ENCODE measurements at regions not wholly inside any gene's neighbourhood (a gene's known extent, or its start where the extent isn't known, plus 50 kb on each side); places are given as distances from the start of the nearest gene placed in this dataset.

DNA sequence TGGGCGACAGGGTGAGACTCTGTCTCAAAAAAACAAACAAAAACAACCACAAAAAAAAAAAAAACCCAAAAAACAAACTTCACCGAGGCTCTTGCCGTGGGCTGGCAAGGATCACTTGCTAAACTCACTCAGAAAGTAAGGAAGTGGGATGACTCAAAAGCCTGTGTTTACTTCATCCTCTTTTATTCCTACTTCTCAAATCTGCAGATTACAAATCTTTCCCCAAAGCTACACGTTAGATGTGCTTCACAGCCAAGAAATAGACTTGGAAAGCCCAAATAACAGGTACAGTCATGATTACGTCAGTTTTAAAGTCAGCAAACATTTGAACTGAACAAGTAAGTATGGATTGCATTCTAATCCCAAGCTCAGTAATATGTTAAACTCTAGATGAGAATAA, 359.3 kb downstream of the ADGRL2 start:
- TF ChIP-seq GATA2 (IDR thresholded peaks at IDR 0.05; ENCODE audit: low read depth, low read length), result no peak

- TF ChIP-seq GATA2 (IDR thresholded peaks at IDR 0.05; ENCODE audit: low read depth, low read length) (no peak), GATA3 (IDR thresholded peaks at IDR 0.05; ENCODE audit: low read depth, low read length) (no peak)
These were observed 358.2 kb downstream of the ADGRL2 start for GRCh38 chr1:82158981-82159380.

DNA sequence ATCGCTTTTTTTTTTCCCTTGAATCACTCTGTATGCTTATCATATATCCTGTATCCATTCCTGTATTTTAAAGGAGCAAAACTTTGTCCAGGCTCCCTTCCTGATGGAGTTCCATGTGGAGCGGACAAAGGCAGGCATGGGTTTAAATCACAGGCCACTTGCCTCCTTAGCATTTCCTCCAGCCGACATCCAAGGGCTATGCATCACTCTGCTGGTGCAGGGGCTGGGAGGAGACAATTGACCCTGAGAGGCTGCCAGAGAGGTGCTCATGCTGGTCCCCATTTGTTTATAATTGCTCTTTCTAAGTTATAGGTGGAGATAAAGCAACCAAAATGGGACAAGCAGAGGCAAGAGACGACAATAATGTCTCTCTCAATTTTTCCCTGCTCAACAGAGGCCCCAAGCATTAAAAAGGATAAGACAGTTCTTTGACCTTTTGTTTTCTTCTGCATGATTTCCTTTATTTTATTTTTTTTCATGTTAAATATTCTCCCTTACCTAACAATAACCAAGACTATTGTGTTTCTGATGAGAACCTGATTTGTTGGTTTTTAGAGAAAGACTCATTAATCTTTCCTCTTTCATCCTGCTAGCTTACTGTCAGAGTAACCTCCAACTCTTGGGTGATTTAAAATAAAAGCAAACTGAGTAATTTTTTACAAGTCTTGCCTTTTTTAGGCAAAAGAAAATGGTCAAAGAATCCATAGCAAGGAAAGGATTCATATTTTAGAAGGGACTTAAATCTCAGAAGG, 353.7 kb downstream of the ADGRL2 start:
- TF ChIP-seq GATA2 (IDR thresholded peaks at IDR 0.05; ENCODE audit: low read depth, low read length) (no peak), GATA3 (IDR thresholded peaks at IDR 0.05; ENCODE audit: low read depth, low read length) (no peak)

DNA sequence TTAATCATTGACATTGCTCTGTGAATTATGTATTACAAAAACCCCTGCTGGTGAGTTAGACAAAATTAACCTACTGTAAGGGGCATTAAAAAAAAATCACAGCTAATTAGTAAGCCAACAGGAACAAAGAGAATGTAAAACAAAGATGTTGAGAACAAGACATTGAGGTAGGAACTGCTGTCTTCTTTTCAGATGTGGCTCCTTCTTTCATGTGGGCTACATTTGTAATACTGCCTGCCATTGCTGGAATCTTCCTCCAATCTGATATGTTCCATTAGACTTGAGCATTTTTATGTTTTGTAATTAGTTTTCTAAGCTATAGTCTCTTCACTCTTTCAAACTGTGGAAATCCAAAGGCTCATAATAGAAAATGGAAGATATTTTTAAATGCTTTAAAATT, 353.0 kb downstream of the ADGRL2 start:
- TF ChIP-seq GATA2 (IDR thresholded peaks at IDR 0.05; ENCODE audit: low read depth, low read length) (no peak), GATA3 (IDR thresholded peaks at IDR 0.05; ENCODE audit: low read depth, low read length) (no peak)

DNA sequence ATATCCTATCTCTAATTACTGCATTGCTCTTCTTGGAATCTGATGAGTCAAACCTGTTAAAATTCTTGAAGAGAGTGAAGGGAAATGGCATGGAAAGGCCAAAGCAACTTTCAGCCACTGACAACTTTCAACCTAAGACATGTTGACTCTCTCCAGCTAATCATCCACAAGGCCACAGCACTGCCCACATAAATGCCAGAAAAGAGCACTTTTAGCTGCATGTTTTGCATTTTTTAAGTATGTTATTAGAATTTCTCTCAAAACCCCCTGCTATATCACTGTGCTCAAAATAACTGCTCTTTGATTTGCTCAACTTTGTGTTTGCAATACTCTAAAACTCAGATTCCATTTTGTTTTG, 352.5 kb downstream of the ADGRL2 start:
- TF ChIP-seq GATA3 (IDR thresholded peaks at IDR 0.05; ENCODE audit: low read depth, low read length) (no peak), GATA2 (IDR thresholded peaks at IDR 0.05; ENCODE audit: low read depth, low read length) (no peak)

GRCh38 chr1:82152356-82153271, 351.9 kb downstream of the ADGRL2 start:
- TF ChIP-seq GATA3 (IDR thresholded peaks at IDR 0.05; ENCODE audit: low read depth, low read length) (no peak), GATA2 (IDR thresholded peaks at IDR 0.05; ENCODE audit: low read depth, low read length) (no peak)

GRCh38 chr1:82145656-82146055, 344.9 kb downstream of the ADGRL2 start:
- no peak for TF ChIP-seq GATA3 (IDR thresholded peaks at IDR 0.05; ENCODE audit: low read depth, low read length)
- TF ChIP-seq GATA2 (IDR thresholded peaks at IDR 0.05; ENCODE audit: low read depth, low read length), result no peak

DNA sequence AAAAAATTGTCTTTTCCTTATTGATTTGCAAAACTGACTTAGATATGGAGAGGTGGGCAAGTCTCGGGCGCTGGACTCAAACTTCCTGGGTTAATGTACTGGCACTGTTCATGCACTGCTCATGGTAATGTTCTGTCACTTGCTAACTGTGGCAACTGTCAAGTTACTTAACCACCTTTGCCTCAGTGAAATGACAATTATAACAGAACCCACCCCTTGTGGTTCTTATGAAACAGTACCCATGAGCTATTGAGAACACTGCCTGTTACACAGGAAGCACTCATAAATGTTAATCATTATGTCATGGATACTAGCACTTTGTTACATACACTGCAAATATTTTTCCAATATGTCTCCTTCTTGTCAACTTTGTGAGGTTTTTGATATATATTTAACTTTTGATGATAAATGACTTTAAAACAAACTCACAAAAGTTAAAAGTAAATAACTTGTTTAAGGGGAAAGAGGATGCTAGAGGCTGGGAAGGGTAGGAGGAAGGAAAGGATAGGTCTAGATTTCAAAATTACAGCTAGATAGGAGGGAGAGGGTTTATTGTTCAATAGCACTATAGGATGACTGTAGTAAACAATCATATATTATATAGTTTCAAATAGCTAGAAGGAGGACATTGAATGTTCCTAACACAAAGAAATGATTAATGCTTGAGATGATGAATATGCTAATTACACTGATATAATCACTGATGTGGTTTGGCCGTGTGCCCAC, 342.5 kb downstream of the ADGRL2 start:
- no peak for TF ChIP-seq GATA3 (IDR thresholded peaks at IDR 0.05; ENCODE audit: low read depth, low read length)
- no peak for TF ChIP-seq GATA2 (IDR thresholded peaks at IDR 0.05; ENCODE audit: low read depth, low read length)

- TF ChIP-seq GATA2 (IDR thresholded peaks at IDR 0.05; ENCODE audit: low read depth, low read length), result no peak
- TF ChIP-seq GATA3 (IDR thresholded peaks at IDR 0.05; ENCODE audit: low read depth, low read length), result no peak
These were observed 340.7 kb downstream of the ADGRL2 start for GRCh38 chr1:82141390-82141789.

DNA sequence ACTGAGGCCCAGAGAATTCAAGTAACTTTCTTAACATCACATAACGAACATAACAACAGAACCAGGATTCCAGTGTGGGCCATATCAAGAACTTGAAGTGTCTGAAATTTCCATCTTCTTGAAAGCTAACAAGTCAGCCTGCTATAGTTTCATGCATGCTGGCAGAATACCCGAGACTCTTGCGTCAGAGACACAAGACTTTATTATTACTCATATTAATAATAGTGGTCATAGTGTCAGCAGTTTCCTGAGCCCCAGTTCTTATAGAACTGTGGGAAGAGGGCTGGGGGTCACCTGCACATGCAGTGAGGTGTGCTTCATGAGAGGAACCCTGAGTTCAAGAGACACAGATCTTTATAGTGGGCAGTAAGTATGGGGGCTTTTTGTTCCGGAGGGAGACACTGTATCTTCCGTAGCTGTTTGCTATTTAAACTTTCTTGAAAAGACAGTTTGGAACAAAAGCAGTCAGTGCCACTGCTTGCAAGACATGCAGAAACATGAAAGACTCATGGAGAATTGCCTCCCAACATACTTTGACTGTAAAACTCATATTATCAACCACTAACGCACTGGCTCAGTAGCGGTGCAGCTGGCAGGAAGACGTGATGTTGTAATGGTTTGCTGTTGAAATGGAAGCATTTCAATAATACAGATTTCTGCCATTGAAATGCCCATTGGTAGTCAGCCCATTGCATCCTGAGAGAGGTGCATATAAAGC, 339.2 kb downstream of the ADGRL2 start:
- TF ChIP-seq GATA3 (IDR thresholded peaks at IDR 0.05; ENCODE audit: low read depth, low read length) (no peak), GATA2 (IDR thresholded peaks at IDR 0.05; ENCODE audit: low read depth, low read length) (no peak)

GRCh38 chr1:82125866-82126265, 325.1 kb downstream of the ADGRL2 start:
- TF ChIP-seq GATA3 (IDR thresholded peaks at IDR 0.05; ENCODE audit: low read depth, low read length), result no peak
- no peak for TF ChIP-seq GATA2 (IDR thresholded peaks at IDR 0.05; ENCODE audit: low read depth, low read length)

- TF ChIP-seq GATA2 (IDR thresholded peaks at IDR 0.05; ENCODE audit: low read depth, low read length) (no peak), GATA3 (IDR thresholded peaks at IDR 0.05; ENCODE audit: low read depth, low read length) (no peak)
These were observed 324.4 kb downstream of the ADGRL2 start for GRCh38 chr1:82125119-82125518.

DNA sequence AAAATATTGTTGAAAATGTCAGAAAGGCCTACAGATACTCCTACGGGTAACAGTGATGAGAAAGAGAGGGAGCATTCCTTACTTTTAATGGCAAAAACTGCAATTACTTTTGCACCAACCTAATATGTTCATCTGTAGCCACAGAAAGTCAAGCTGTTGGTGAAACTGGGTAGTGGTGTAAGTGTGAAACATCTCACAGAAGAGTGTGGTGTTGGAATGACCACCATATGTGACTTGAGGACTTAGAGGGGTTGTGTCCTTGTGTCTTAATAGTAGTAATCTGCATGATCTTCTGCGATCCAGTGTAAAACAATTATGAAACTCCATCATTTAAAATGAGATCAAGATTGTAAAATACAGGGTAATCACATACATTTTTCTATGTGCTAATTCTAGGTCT, 320.7 kb downstream of the ADGRL2 start:
- TF ChIP-seq GATA2 (IDR thresholded peaks at IDR 0.05; ENCODE audit: low read depth, low read length) (no peak), GATA3 (IDR thresholded peaks at IDR 0.05; ENCODE audit: low read depth, low read length) (no peak)

GRCh38 chr1:82116105-82116504, 315.4 kb downstream of the ADGRL2 start:
- no peak for TF ChIP-seq GATA3 (IDR thresholded peaks at IDR 0.05; ENCODE audit: low read depth, low read length)
- no peak for TF ChIP-seq GATA2 (IDR thresholded peaks at IDR 0.05; ENCODE audit: low read depth, low read length)
